RWPE1 (cell line): ENCODE measurements at regions not wholly inside any gene's neighbourhood (a gene's known extent, or its start where the extent isn't known, plus 50 kb on each side); places are given as distances from the start of the nearest gene placed in this dataset.

Source experiments
- CTCF ChIA-PET: fragments of 350-600 bp; sonication (Branson Sonifier 250); formaldehyde crosslinking; extraction: SDS; loops from one replicate; lab custom pipeline; 2021; lab: Yijun Ruan, JAX
- POLR2A ChIA-PET: fragments of 400-600 bp; formaldehyde crosslinking; extraction: SDS; loops from one replicate; lab custom pipeline; 2020; ENCODE audit warnings: antibody characterized with exemption; ENCODE audit not compliant: low non-redundant PET; lab: Yijun Ruan, JAX
- DNase-seq: peaks from one replicate; pipeline ENCODE4 v3.0.0; 2012; ENCODE audit warnings: low spot score
- H3K27ac ChIP-seq: fragments of 450-650 bp; 2 replicates; pipeline ENCODE4 v1.5.1; 2017
- CTCF ChIP-seq: fragments of 450-650 bp; conservative IDR thresholded peaks from 2 replicates; pipeline ENCODE4 v1.5.1; 2017; ENCODE audit warnings: low read depth, mild to moderate bottlenecking

GRCh38 chr10:42979181-42979580, 97.7 kb upstream of the RET start:
- CTCF ChIA-PET, result interaction anchor here (1.1 kb wide), 1 partner anchor 26 kb away, joined by 5 read pairs; no protein-coding TSS in a partner anchor

GRCh38 chr10:42979721-42980467, 97.0 kb upstream of the RET start:
- no peak for TF ChIP-seq CTCF
- ChIA-PET CTCF (interaction anchor here (1.1 kb wide), 1 partner anchor 25 kb away, joined by 5 read pairs; no protein-coding TSS in a partner anchor), POLR2A (interaction anchor here (0.6 kb wide), 1 partner anchor 81 kb away, joined by 7 read pairs; no protein-coding TSS in a partner anchor)
- DNase-seq, result no peak
- no peak overlapping the region for H3K27ac ChIP-seq

More at GRCh38 chr10:42979181-42979580, 97.7 kb upstream of the RET start:
- TF ChIP-seq CTCF, result no peak
- POLR2A ChIA-PET, result no interaction called here
- DNase-seq, result no peak
- no peak overlapping the region for H3K27ac ChIP-seq

GRCh38 chr10:42980553-42981357, 96.1 kb upstream of the RET start:
- ChIA-PET POLR2A (no interaction called here), CTCF (no interaction called here)
- no peak overlapping the region for H3K27ac ChIP-seq
- TF ChIP-seq CTCF, result no peak
- no peak for DNase-seq

DNA sequence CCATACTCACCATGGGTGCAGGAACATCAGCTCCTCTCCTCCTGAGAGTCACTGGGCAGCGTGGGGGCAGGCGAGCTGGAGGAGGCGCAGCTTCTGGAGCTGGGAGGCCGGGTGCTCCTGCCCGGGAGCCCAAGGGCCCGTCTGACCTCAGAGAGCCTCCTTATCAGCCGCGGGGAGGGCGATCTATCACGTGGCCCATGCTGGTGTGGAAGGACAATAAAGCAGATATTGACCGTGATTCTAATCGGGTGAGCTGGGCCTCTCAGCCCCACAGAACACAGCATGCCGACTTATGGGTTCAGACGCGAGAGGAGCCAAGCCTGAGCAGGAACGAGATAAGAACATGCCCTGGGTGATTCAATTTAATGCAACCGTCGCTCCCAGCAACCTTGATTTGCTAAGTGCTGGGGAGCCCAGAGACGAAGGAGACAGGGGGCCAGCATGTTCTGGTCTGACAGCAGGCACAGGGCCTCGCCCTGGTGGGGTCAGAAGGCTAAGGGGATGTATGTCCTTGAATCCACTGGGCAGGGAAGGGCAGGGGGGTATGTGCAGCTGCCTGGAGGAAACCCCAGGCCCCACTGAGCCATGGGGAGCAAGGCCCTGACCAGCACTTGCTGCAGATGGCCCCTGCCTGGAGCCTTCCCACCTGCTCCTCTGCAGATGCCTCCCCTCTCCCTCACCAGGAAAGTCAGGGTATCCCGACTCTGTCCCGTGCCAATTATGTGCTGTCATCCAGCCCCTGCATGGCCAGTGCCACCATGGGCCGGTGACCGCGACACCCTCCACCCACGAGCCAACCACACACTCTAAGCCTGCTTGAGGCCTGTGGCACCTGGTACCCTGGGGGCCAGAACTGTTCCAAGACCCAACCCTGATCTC, 95.3 kb upstream of the RET start:
- no peak for DNase-seq
- H3K27ac ChIP-seq, result no peak overlapping the region
- TF ChIP-seq CTCF, result no peak
- CTCF ChIA-PET, result no interaction called here
- POLR2A ChIA-PET, result no interaction called here

DNA sequence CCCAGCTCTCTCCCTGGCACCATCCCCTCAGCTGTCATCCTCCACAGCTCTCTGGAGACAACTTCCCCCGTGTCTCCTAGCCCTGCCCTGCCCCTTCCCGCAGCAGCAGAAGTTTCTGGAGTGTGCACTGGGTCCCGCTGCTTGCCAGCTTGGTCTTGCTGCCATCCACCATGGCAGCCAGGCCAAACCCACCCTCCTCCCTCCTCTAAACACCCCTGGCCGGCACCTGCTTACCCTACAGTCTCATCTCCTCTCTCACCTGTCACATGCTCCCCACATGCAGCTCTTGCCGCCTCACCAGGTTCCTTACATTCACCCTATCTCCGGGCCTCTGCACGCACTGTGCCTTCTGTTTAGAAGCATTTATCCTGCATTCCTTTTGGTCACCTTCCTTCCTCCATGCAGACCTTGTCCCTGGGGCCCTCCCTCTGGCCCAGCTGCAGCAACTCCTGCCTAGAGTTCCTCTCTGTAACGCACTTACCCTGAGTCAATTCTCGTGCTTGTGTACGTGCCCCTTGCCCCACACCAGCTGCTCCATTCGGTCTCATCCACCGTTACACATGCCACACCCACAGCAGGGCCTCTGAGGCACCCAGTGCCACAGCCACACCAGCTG, 93.9 kb upstream of the RET start:
- no peak for TF ChIP-seq CTCF
- H3K27ac ChIP-seq, result no peak overlapping the region
- POLR2A ChIA-PET, result no interaction called here
- no peak for DNase-seq
- CTCF ChIA-PET, result no interaction called here
